ENCODE measurements at regions not wholly inside any gene's neighbourhood (a gene's known extent, or its start where the extent isn't known, plus 50 kb on each side); places are given as distances from the start of the nearest gene placed in this dataset.
A peak's percentile ranks its signal among the peaks of the same experiment; 100 is the strongest.
"Not testable (repeated sequence)": the region's sequence is repeated elsewhere in the genome, so short reads cannot be mapped to it uniquely, and the experiment has no call there.

- FAIRE-seq: no peak
Observed at GRCh38 chr11:104699981-104700380, 198.3 kb downstream of the CASP12 start.

GRCh38 chr11:104695065-104695463, 203.2 kb downstream of the CASP12 start:
- FAIRE-seq: no peak

GRCh38 chr11:104694259-104695064, 203.8 kb downstream of the CASP12 start:
- FAIRE-seq: no peak

- FAIRE-seq: no peak
Observed at GRCh38 chr11:104692751-104693150, 205.5 kb downstream of the CASP12 start.

- no peak for FAIRE-seq
Observed at GRCh38 chr11:104691129-104691528, 207.1 kb downstream of the CASP12 start.

- FAIRE-seq: no peak
Observed at GRCh38 chr11:104690241-104690640, 208.0 kb downstream of the CASP12 start.

- FAIRE-seq: no peak
Observed at GRCh38 chr11:104688731-104689130, 209.5 kb downstream of the CASP12 start.

GRCh38 chr11:104682206-104682605, 216.1 kb downstream of the CASP12 start:
- no peak for FAIRE-seq

GRCh38 chr11:104679258-104679657, 219.0 kb downstream of the CASP12 start:
- no peak for FAIRE-seq

- FAIRE-seq: no peak
Observed at GRCh38 chr11:104678408-104678807, 219.9 kb downstream of the CASP12 start.

GRCh38 chr11:104677069-104677468, 221.2 kb downstream of the CASP12 start:
- not testable (repeated sequence) for FAIRE-seq

- FAIRE-seq: peak; percentile 56
Observed at GRCh38 chr11:104672897-104673296, 225.4 kb downstream of the CASP12 start.

- FAIRE-seq: peak; percentile 68
Observed at GRCh38 chr11:104668797-104669463, 229.3 kb downstream of the CASP12 start.

GRCh38 chr11:104666624-104667023, 231.6 kb downstream of the CASP12 start:
- no peak for FAIRE-seq

GRCh38 chr11:104665641-104666040, 232.6 kb downstream of the CASP12 start:
- FAIRE-seq: no peak

GRCh38 chr11:104663190-104664140, 234.8 kb downstream of the CASP12 start:
- no peak for FAIRE-seq

GRCh38 chr11:104661901-104662300, 236.4 kb downstream of the CASP12 start:
- no peak for FAIRE-seq

- no peak for FAIRE-seq
Observed at GRCh38 chr11:104661471-104661870, 236.8 kb downstream of the CASP12 start.

GRCh38 chr11:104658177-104658576, 240.1 kb downstream of the CASP12 start:
- FAIRE-seq: no peak

- no peak for FAIRE-seq
Observed at GRCh38 chr11:104657083-104657482, 241.2 kb downstream of the CASP12 start.

GRCh38 chr11:104655066-104655465, 243.2 kb downstream of the CASP12 start:
- no peak for FAIRE-seq

GRCh38 chr11:104654181-104654813, 244.0 kb downstream of the CASP12 start:
- FAIRE-seq: no peak

GRCh38 chr11:104653407-104653806, 244.9 kb downstream of the CASP12 start:
- no peak for FAIRE-seq
